ENCODE measurements at regions not wholly inside any gene's neighbourhood (a gene's known extent, or its start where the extent isn't known, plus 50 kb on each side); places are given as distances from the start of the nearest gene placed in this dataset.

- DNase-seq (ENCODE audit: extremely low read depth, low read depth, low spot score), result no peak
Observed at GRCh38 chr7:91811641-91812040, 68.9 kb downstream of the MTERF1 start.

- no peak for DNase-seq (ENCODE audit: extremely low read depth, low read depth, low spot score)
Observed at GRCh38 chr7:91812388-91812787, 68.1 kb downstream of the MTERF1 start.

- no peak for DNase-seq (ENCODE audit: extremely low read depth, low read depth, low spot score)
Observed at GRCh38 chr7:91814189-91814588, 66.3 kb downstream of the MTERF1 start.
